ENCODE measurements at regions not wholly inside any gene's neighbourhood (a gene's known extent, or its start where the extent isn't known, plus 50 kb on each side); places are given as distances from the start of the nearest gene placed in this dataset.

DNA sequence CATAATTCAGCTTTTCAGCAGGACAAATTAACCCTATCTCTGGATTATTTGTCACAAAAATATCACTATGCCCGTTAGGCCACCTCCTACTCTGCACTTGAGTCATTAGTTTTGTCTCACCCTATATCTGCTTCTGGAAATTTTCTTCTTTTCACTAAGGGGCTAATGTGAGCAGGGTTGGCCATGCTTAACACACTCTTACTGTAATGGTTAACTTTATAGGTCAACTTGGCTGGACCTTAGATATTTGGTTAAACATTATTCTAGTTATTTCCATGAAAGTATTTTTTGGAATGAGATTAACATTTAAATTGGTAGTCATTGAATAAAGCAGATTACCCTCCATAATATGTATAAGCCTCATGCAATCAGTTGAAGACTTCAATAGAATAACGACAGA lies 394.6 kb upstream of the PTCHD4 start:
- TF ChIP-seq POLR2A (IDR thresholded peaks at IDR 0.05; ENCODE audit: extremely low read depth, insufficient read length), result no peak
- TF ChIP-seq, protein P1, sequence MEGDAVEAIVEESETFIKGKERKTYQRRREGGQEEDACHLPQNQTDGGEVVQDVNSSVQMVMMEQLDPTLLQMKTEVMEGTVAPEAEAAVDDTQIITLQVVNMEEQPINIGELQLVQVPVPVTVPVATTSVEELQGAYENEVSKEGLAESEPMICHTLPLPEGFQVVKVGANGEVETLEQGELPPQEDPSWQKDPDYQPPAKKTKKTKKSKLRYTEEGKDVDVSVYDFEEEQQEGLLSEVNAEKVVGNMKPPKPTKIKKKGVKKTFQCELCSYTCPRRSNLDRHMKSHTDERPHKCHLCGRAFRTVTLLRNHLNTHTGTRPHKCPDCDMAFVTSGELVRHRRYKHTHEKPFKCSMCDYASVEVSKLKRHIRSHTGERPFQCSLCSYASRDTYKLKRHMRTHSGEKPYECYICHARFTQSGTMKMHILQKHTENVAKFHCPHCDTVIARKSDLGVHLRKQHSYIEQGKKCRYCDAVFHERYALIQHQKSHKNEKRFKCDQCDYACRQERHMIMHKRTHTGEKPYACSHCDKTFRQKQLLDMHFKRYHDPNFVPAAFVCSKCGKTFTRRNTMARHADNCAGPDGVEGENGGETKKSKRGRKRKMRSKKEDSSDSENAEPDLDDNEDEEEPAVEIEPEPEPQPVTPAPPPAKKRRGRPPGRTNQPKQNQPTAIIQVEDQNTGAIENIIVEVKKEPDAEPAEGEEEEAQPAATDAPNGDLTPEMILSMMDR (IDR thresholded peaks at IDR 0.05; ENCODE audit: low read depth, low read length), result no peak
- TF ChIP-seq, protein P2, sequence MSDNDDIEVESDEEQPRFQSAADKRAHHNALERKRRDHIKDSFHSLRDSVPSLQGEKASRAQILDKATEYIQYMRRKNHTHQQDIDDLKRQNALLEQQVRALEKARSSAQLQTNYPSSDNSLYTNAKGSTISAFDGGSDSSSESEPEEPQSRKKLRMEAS (IDR thresholded peaks at IDR 0.05; ENCODE audit: low read depth, low read length), result no peak
- no peak for TF ChIP-seq MYC (IDR thresholded peaks at IDR 0.05; ENCODE audit: low read depth, low read length)

Measured in NB4 (cell line).